BLaER1 treated with 17β-estradiol and CSF1 and Interleukin-3, amounts not matched to agents 10 nM and 100 nM (cell line): ENCODE measurements at regions not wholly inside any gene's neighbourhood (a gene's known extent, or its start where the extent isn't known, plus 50 kb on each side); places are given as distances from the start of the nearest gene placed in this dataset.

Source experiments
- H3K27ac ChIP-seq, 11 experiments: shearing (Covaris generic); formaldehyde crosslinking; 2 replicates each; pipeline ENCODE4 v1.8.1; 2022
- H3K27me3 ChIP-seq, 11 experiments: shearing (Covaris generic); formaldehyde crosslinking; 2 replicates each; pipeline ENCODE4 v1.8.1; 2022
- H3K36me3 ChIP-seq, 11 experiments: shearing (Covaris generic); formaldehyde crosslinking; 2 replicates each; pipeline ENCODE4 v1.8.1; 2022
- H3K4me1 ChIP-seq, 10 experiments: shearing (Covaris generic); formaldehyde crosslinking; 2 replicates each; pipeline ENCODE4 v1.8.1; 2022
- H3K4me2 ChIP-seq, 11 experiments: shearing (Covaris generic); formaldehyde crosslinking; 2 replicates each; pipeline ENCODE4 v1.8.1; 2022
- H3K4me3 ChIP-seq, 10 experiments: shearing (Covaris generic); formaldehyde crosslinking; 2 replicates each; pipeline ENCODE4 v1.8.1; 2022
- H3K9ac ChIP-seq, 11 experiments: shearing (Covaris generic); formaldehyde crosslinking; 2 replicates each; pipeline ENCODE4 v1.8.1; 2022
- H3K9me3 ChIP-seq, 11 experiments: shearing (Covaris generic); formaldehyde crosslinking; replicated peaks in 1 of 11; 2 replicates each; pipeline ENCODE4 v1.8.1; 2022
- H4K20me1 ChIP-seq, 11 experiments: shearing (Covaris generic); formaldehyde crosslinking; 2 replicates each; pipeline ENCODE4 v1.8.1; 2022
- Cebpa-rat ChIP-seq, 11 experiments: shearing (Covaris generic); IDR thresholded peaks; 2 replicates each; pipeline ENCODE4 v1.8.1; 2022

DNA sequence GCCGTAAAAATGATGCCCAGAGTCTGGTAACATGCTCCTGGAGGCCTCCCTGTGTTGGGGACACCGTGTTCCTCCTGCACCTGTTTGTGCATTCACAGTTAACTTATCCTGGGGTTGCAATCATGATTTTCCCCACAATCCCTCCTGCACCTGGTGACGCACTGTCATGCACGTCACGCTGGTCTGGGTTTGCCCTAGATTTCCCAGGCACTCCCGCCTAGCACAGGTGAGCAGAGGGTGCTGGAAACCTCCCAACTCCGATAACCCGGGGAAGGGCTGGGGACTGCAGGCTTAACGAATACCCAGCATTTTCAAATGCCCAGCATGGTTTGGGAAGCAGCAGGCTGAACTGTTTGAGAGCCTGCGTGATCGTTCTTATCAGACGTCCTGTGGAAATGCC, 427.1 kb downstream of the TCERG1L start:
- H3K27me3 ChIP-seq, result no peaks in the 10 kb centered on the region
- H3K4me1 ChIP-seq, result peaks cover 52 to 65% (median 59%) of the 10 kb centered on the region in 10 experiments
- no peak overlapping the region for H3K4me3 ChIP-seq
- H3K36me3 ChIP-seq, result no peaks in the 10 kb centered on the region
- peak overlapping the region; percentile 77 to 96 (median 92) for H3K4me2 ChIP-seq
- TF ChIP-seq Cebpa-rat (IDR thresholded peaks at IDR 0.05), result no peak
- H3K9me3 ChIP-seq, result no peaks in the 10 kb centered on the region
- H4K20me1 ChIP-seq, result no peaks in the 10 kb centered on the region
- H3K27ac ChIP-seq, result peak overlapping the region in 4 of 11 experiments; percentile 58 to 68 (median 64); a peak in 5 of 22 replicates
- peak overlapping the region in 2 of 11 experiments; percentile 50 to 59; a peak in 2 of 22 replicates for H3K9ac ChIP-seq

DNA sequence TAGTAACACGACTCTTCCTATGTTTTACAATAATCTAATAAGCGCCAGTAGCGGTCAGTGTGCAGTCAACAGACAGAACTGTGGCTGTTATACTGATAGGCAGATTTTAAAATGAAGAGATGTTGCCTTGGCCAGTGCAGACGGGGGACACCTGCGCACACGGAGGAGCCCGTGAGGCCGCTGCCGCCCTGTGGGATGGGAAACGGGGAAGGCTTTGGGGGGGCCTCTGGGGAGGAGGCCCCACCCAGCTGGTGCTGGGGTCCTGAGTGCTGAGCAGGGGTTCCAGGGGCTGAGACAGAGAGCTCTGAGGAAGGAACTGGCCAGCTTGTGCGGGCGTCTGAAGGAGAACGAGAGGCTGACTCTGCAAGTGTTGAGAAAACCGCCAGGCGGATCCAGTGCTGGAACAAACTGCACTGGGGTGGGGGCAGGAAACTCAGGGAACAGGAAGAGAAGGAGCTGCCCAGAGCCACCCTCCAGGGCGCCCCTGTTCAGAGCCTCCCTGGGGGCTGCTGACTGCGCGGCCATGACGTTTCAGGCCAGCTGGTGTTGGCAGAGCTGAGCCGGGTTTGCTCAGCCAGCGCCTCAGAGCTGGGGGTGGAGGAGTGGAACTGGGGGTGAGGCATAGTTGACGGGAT, 426.4 kb downstream of the TCERG1L start:
- no peaks in the 10 kb centered on the region for H3K27me3 ChIP-seq
- H3K4me2 ChIP-seq, result peak overlapping the region; percentile 77 to 96 (median 92)
- H4K20me1 ChIP-seq, result no peaks in the 10 kb centered on the region
- H3K4me3 ChIP-seq, result peak overlapping the region in 7 of 10 experiments; percentile 32 to 57 (median 42); a peak in 13 of 20 replicates
- no peaks in the 10 kb centered on the region for H3K36me3 ChIP-seq
- H3K9ac ChIP-seq, result peak overlapping the region; percentile 15 to 65 (median 46); a peak in 19 of 22 replicates
- no peak for TF ChIP-seq Cebpa-rat (IDR thresholded peaks at IDR 0.05)
- no peaks in the 10 kb centered on the region for H3K9me3 ChIP-seq
- peak overlapping the region; percentile 20 to 70 (median 58); a peak in 20 of 22 replicates for H3K27ac ChIP-seq
- peaks cover 54 to 71% (median 65%) of the 10 kb centered on the region in 10 experiments for H3K4me1 ChIP-seq

DNA sequence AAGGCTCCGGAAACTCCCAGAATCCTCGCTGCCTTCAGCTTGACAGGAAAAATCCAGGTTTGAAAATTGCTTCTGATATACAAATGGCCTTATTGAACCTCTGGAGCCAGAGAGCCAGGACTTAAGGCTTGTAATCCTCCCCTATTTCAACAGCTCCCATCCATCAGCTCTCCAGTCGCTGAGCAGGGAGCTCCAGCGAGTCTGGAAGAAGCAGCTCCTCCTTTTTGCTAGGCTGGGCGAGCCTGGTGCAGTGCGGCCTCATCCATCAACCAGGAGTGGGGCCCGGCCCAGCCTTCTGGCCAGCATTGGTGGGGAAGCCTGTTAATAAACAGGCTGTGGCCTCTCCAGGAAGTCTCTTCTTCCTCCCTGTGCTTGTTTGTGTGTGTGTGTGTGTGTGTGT, 424.4 kb downstream of the TCERG1L start:
- H3K9me3 ChIP-seq, result no peaks in the 10 kb centered on the region
- H3K9ac ChIP-seq, result no peak overlapping the region
- no peak for TF ChIP-seq Cebpa-rat (IDR thresholded peaks at IDR 0.05)
- H3K4me1 ChIP-seq, result peaks cover 54 to 82% (median 73%) of the 10 kb centered on the region in 10 experiments
- no peak overlapping the region for H3K4me3 ChIP-seq
- H3K36me3 ChIP-seq, result no peaks in the 10 kb centered on the region
- no peaks in the 10 kb centered on the region for H4K20me1 ChIP-seq
- 0 out of 22 replicates have a peak overlapping the region, but pooled peaks of 1 of the 11 experiments have one; percentile 6 for H3K27ac ChIP-seq
- H3K4me2 ChIP-seq, result peak overlapping the region; percentile 77 to 96 (median 92); a peak in 21 of 22 replicates
- no peaks in the 10 kb centered on the region for H3K27me3 ChIP-seq

DNA sequence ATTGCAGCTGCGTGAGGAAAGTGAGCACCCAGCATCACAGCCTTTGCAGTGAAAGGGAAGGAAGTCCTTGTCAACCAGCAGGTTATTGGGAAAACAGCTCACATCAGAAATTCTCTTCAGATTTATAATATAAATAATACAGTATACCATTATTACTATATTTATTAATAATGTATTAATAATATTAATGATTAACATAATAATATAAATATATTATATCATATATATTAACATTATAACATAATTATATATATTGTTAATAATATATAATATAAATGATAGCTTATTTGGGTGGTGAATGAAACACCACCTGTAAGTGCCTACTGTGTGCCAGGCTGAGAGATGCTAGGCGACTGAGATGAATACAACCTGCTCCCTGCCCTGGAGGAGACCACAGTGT, 423.0 kb downstream of the TCERG1L start:
- Histone ChIP-seq H3K4me2 (peak overlapping the region; percentile 23 to 95 (median 88); a peak in 20 of 22 replicates), H3K36me3 (no peaks in the 10 kb centered on the region), H3K4me3 (no peak overlapping the region), H3K27ac (no peak overlapping the region), H3K4me1 (peaks cover 54 to 78% (median 71%) of the 10 kb centered on the region in 10 experiments), H3K9ac (0 out of 22 replicates have a peak overlapping the region, but pooled peaks of 1 of the 11 experiments have one; percentile 9), H3K27me3 (no peaks in the 10 kb centered on the region), H4K20me1 (no peaks in the 10 kb centered on the region), H3K9me3 (no peaks in the 10 kb centered on the region)
- no peak for TF ChIP-seq Cebpa-rat (IDR thresholded peaks at IDR 0.05)

DNA sequence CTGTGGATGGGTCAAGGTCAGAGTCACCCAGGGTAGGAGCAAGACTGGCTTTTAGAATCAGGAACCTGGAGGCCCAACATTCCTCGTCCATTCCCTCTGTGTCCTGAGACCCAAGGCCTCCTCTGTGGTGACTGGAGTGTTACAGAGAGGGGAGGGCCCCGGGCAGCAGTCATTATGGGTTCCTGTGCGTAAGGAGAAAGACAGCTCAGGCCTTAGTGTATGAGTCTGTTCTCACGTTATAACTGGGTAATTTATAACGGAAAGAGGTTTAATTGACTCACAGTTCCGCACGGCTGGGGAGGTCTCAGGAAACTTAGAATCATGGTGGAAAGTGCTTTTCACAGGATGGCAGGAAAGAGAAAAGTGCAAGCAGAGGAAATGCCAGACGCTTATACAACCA, 422.3 kb downstream of the TCERG1L start:
- no peaks in the 10 kb centered on the region for H3K27me3 ChIP-seq
- H3K9ac ChIP-seq, result 0 out of 22 replicates have a peak overlapping the region, but pooled peaks of 1 of the 11 experiments have one; percentile 6
- no peaks in the 10 kb centered on the region for H3K36me3 ChIP-seq
- no peak overlapping the region for H3K4me3 ChIP-seq
- no peaks in the 10 kb centered on the region for H3K9me3 ChIP-seq
- H4K20me1 ChIP-seq, result no peaks in the 10 kb centered on the region
- H3K4me1 ChIP-seq, result peaks cover 47 to 78% (median 70%) of the 10 kb centered on the region in 10 experiments
- H3K27ac ChIP-seq, result peak overlapping the region in 5 of 11 experiments; percentile 6 to 56 (median 41); a peak in 6 of 22 replicates
- peak overlapping the region; percentile 23 to 95 (median 70) for H3K4me2 ChIP-seq
- TF ChIP-seq Cebpa-rat (IDR thresholded peaks at IDR 0.05), result no peak

DNA sequence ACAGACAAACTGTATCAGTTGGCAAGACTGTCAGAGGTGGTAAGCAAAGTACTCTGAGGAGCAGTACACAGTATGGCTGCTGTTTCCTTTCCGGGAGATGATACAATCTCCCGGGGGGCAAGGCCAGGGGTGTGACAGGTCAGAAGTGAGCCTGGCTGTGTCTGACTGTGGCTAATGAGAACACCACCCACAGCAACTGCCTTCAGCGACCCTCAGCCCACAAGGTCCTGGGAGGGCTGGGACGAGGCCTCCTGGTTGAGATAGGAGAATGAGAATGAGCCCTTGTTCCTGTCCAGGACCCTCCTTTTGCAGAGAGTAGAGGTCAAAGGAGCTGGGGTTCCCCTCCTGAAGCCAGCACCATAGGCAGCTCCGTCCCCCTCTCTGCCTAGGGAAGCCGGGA, 421.7 kb downstream of the TCERG1L start:
- H4K20me1 ChIP-seq, result no peaks in the 10 kb centered on the region
- H3K4me1 ChIP-seq, result peaks cover 42 to 78% (median 70%) of the 10 kb centered on the region in 10 experiments
- peak overlapping the region in 2 of 11 experiments; percentile 31 to 56; a peak in 3 of 22 replicates for H3K27ac ChIP-seq
- no peaks in the 10 kb centered on the region for H3K36me3 ChIP-seq
- TF ChIP-seq Cebpa-rat (IDR thresholded peaks at IDR 0.05), result no peak
- H3K9me3 ChIP-seq, result no peaks in the 10 kb centered on the region
- no peak overlapping the region for H3K9ac ChIP-seq
- H3K27me3 ChIP-seq, result no peaks in the 10 kb centered on the region
- H3K4me2 ChIP-seq, result peak overlapping the region; percentile 23 to 95 (median 70); a peak in 20 of 22 replicates
- no peak overlapping the region for H3K4me3 ChIP-seq

DNA sequence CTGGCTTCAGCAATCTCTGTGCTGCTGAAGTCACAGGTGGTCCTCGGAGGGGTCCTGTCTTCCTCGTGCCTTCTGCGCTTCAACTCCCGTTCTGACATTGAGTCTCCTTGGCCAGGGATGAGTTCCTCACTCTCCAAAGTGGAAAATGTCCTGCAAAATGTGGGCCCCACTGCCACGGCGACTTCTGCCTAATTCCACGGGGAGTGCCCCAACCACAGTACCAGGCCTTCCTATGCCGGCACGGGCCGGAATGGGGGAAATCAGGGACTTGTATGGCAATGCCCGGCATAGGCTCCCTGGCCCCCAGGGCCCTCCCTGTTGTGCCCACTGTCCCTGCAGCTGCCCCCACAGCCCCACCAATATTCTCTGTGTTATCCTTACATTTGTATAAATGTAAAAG, 420.5 kb downstream of the TCERG1L start:
- no peak overlapping the region for H3K4me3 ChIP-seq
- peak overlapping the region in 4 of 11 experiments; percentile 70 to 95 (median 83); a peak in 5 of 22 replicates for H3K4me2 ChIP-seq
- H3K9me3 ChIP-seq, result no peaks in the 10 kb centered on the region
- H3K27ac ChIP-seq, result no peak overlapping the region
- no peak overlapping the region for H3K9ac ChIP-seq
- peaks cover 29 to 78% (median 68%) of the 10 kb centered on the region in 10 experiments for H3K4me1 ChIP-seq
- H3K27me3 ChIP-seq, result no peaks in the 10 kb centered on the region
- H4K20me1 ChIP-seq, result no peaks in the 10 kb centered on the region; a peak in 1 of 22 replicates
- no peak for TF ChIP-seq Cebpa-rat (IDR thresholded peaks at IDR 0.05)
- H3K36me3 ChIP-seq, result no peaks in the 10 kb centered on the region

DNA sequence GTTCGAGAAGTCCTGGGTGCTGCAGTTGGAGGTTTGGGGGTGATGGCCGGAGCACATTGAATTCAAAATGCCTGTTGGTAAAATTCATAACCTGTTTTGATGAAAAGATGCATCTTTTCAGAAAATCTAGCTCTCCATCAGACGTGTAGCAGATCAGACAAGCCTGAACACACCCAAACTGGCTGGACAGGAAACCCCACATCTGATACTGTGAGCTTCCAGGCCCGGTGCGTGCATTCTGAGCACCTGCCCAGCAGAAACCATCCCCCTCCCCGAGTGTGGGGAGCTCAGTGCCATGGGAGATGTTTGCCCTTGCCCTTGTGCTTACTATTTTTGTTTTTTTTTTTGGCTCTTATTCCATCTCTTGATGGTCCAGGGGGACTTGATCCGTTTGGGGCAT, 417.1 kb downstream of the TCERG1L start:
- Histone ChIP-seq H3K4me3 (no peak overlapping the region), H4K20me1 (peaks cover 0 to 3% (median 0%) of the 10 kb centered on the region in 11 experiments; a peak in 1 of 22 replicates), H3K9ac (no peak overlapping the region), H3K27ac (no peak overlapping the region), H3K27me3 (no peaks in the 10 kb centered on the region), H3K4me1 (peaks cover 2 to 45% (median 34%) of the 10 kb centered on the region in 10 experiments; a peak in 18 of 20 replicates), H3K36me3 (no peaks in the 10 kb centered on the region), H3K9me3 (no peaks in the 10 kb centered on the region), H3K4me2 (peak overlapping the region in 7 of 11 experiments; percentile 30 to 68 (median 60); a peak in 15 of 22 replicates)
- no peak for TF ChIP-seq Cebpa-rat (IDR thresholded peaks at IDR 0.05)

DNA sequence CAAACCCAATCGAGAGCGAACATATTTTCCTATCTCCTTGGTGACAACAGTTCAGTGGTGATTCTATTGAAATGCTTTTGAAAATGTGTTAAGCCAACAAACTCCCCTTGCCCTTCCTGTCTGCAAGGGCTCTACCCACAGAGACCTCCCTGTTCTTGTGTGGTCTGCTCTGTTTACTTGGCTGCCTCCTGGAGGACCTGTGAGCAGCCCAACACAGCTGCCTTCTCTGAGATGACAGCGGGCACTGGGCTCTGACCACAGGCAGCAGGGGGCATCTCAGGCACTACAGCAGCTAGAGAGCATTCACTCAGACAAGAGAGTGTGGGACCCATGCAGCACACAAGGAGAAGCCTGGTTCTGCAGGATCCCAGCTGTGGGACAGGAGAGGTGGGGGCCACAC, 416.4 kb downstream of the TCERG1L start:
- Histone ChIP-seq H3K9me3 (no peaks in the 10 kb centered on the region), H3K4me2 (peak overlapping the region in 8 of 11 experiments; percentile 20 to 68 (median 52); a peak in 14 of 22 replicates), H3K36me3 (no peaks in the 10 kb centered on the region), H3K9ac (no peak overlapping the region), H3K4me1 (peaks cover 0 to 38% (median 27%) of the 10 kb centered on the region in 10 experiments; a peak in 15 of 20 replicates), H3K27me3 (no peaks in the 10 kb centered on the region), H3K27ac (no peak overlapping the region), H4K20me1 (peaks cover 0 to 3% (median 0%) of the 10 kb centered on the region in 11 experiments; a peak in 1 of 22 replicates), H3K4me3 (no peak overlapping the region)
- no peak for TF ChIP-seq Cebpa-rat (IDR thresholded peaks at IDR 0.05)
